ENCODE measurements at regions not wholly inside any gene's neighbourhood (a gene's known extent, or its start where the extent isn't known, plus 50 kb on each side); places are given as distances from the start of the nearest gene placed in this dataset.

GRCh38 chr5:142421228-142421617, 96.4 kb upstream of the SPRY4 start:
- TF ChIP-seq TAF1 (IDR thresholded peaks at IDR 0.05; ENCODE audit: low read depth) = no peak
- TF ChIP-seq CREB1 (IDR thresholded peaks at IDR 0.05; ENCODE audit: low read depth) = no peak
- TF ChIP-seq RAD21 (IDR thresholded peaks at IDR 0.05; ENCODE audit: low read depth) = no peak
- no peak for TF ChIP-seq EP300 (IDR thresholded peaks at IDR 0.05; ENCODE audit: borderline replicate concordance)
- no peak for TF ChIP-seq CEBPB (IDR thresholded peaks at IDR 0.05)
- TF ChIP-seq, protein P1, sequence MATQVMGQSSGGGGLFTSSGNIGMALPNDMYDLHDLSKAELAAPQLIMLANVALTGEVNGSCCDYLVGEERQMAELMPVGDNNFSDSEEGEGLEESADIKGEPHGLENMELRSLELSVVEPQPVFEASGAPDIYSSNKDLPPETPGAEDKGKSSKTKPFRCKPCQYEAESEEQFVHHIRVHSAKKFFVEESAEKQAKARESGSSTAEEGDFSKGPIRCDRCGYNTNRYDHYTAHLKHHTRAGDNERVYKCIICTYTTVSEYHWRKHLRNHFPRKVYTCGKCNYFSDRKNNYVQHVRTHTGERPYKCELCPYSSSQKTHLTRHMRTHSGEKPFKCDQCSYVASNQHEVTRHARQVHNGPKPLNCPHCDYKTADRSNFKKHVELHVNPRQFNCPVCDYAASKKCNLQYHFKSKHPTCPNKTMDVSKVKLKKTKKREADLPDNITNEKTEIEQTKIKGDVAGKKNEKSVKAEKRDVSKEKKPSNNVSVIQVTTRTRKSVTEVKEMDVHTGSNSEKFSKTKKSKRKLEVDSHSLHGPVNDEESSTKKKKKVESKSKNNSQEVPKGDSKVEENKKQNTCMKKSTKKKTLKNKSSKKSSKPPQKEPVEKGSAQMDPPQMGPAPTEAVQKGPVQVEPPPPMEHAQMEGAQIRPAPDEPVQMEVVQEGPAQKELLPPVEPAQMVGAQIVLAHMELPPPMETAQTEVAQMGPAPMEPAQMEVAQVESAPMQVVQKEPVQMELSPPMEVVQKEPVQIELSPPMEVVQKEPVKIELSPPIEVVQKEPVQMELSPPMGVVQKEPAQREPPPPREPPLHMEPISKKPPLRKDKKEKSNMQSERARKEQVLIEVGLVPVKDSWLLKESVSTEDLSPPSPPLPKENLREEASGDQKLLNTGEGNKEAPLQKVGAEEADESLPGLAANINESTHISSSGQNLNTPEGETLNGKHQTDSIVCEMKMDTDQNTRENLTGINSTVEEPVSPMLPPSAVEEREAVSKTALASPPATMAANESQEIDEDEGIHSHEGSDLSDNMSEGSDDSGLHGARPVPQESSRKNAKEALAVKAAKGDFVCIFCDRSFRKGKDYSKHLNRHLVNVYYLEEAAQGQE (IDR thresholded peaks at IDR 0.05; ENCODE audit: low read depth) = no peak
- TF ChIP-seq TCF12 (IDR thresholded peaks at IDR 0.05; ENCODE audit: low read depth) = no peak
- no peak for TF ChIP-seq MAX (IDR thresholded peaks at IDR 0.05)
- TF ChIP-seq, protein P2, sequence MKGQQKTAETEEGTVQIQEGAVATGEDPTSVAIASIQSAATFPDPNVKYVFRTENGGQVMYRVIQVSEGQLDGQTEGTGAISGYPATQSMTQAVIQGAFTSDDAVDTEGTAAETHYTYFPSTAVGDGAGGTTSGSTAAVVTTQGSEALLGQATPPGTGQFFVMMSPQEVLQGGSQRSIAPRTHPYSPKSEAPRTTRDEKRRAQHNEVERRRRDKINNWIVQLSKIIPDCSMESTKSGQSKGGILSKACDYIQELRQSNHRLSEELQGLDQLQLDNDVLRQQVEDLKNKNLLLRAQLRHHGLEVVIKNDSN (IDR thresholded peaks at IDR 0.05) = no peak
- no peak for TF ChIP-seq YY1 (IDR thresholded peaks at IDR 0.05; ENCODE audit: low read depth)
